ENCODE measurements at regions not wholly inside any gene's neighbourhood (a gene's known extent, or its start where the extent isn't known, plus 50 kb on each side); places are given as distances from the start of the nearest gene placed in this dataset.

GRCh38 chr5:89904442-89904841, 505.1 kb downstream of the CETN3 start:
- no peak for DNase-seq

- no peak for DNase-seq
Observed at GRCh38 chr5:89901983-89902382, 507.6 kb downstream of the CETN3 start.

DNA sequence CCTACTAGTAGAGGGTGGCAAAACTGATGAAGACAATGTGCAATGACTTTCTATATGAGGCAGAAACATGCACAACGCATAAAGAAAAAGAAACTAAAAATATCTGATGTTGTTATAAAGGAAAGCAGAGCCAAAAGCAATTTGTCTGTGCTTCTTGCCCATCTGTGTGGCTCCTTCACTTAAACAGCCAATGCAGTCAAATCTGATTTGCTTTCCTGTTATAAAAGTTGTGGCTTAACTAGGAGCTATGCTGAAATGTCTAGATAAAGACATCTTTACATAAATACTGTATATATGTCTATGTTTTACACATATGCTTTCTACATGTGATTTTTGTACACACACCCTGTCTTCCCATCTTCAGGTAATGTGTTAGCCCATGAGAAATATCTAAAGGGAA, 508.2 kb downstream of the CETN3 start:
- DNase-seq = no peak

GRCh38 chr5:89900346-89900745, 509.2 kb downstream of the CETN3 start:
- DNase-seq = no peak

- DNase-seq = no peak
Observed at GRCh38 chr5:89899559-89899958, 510.0 kb downstream of the CETN3 start.

DNA sequence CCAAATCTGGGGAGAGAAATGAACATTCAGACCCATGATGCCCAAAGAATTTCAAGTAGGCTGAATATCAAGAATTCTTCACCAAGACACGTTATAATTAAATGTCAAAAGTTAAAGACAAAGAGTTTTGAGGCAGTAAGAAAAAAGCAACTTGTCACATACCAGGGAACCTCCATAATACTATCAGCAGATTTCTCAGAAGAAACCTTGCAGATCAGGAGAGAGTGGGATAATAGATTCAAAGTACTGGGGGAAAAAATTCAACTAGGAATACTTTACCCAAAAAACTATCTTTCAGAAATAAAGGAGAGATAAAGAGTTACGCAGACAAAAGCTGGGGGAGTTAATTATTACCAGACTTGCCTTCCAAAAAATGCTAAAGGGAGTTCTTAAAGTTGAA, 516.0 kb downstream of the CETN3 start:
- DNase-seq = no peak

- no peak for DNase-seq
Observed at GRCh38 chr5:89885670-89886069, 523.9 kb downstream of the CETN3 start.

GRCh38 chr5:89883967-89884366, 525.6 kb downstream of the CETN3 start:
- DNase-seq = no peak

GRCh38 chr5:89878140-89879132, 531.1 kb downstream of the CETN3 start:
- no peak for DNase-seq

DNA sequence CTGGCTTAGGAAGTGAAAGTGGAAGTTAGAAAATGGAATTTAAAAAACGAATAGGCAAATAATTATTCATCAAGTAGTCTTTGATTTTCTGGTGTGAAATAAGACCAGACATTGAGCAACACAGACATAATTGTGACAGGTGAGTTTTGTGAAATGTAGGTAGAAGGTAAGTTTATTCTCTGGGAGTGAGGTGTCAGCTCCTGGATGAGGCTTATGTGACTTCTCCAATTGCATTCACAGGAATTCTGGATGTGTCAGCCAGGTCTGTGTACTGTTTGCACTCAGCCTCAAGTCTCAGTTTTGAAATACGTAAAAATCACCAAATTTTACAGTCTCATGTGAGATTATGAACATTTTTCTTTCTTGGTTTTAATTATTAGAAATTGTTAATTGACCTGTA, 537.6 kb downstream of the CETN3 start:
- no peak for DNase-seq

DNA sequence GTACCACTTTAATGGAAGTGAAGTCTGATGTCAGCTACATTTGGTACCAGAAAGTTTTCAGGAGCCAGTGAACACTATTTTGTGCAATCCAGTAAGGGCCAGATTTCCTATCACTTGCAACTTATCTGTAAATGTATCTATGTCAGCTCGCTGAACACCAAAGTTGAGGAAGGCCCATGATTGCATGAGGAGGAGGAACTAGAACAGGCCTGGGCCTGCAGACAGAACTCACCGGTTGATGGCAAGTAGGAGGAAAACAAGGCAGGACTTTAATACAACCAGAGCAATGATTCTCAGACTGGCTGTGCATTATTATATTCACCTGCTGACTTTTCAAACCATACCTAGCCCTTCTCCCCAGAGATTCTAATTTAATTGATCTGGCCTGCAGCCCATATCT, 540.2 kb downstream of the CETN3 start:
- no peak for DNase-seq

DNA sequence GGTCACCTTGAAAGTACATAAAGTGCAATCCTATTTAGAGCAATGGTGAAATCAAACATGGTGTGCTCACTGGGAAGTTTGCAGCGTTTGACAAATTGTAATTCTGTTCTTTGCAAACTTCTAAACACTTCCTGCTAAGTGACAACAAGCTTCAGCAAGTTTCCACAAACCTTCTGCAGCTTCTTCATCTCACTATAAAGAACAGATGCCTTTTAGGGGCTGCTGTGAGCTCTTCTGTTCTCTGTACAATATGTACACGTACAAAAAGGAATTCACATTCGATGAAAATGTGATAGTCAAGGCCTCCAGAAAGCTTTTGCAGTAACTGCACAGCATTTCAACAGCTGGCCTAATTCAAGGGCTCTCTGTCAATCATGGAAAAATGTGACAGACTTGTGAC, 543.1 kb downstream of the CETN3 start:
- DNase-seq = no peak

DNA sequence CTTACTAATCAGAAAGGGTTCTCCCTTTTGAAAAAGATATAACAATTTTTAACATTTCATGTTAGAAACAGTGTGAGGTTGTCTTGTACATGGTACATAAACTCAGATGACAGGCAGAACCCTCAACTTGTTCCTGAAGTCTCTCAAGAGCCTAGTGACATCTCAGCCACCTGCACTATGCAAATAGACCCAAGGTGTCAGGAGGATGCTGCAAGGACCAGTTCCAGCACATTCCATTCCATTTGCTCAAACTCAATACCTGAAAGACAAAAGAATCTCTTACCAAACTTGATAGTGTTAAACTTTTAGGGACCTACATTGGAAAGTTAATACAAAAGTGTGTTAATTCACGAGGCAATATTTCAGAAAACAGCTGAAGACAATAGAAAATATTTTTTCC, 544.6 kb downstream of the CETN3 start:
- DNase-seq = no peak

GRCh38 chr5:89857790-89858189, 551.8 kb downstream of the CETN3 start:
- DNase-seq = no peak

- DNase-seq = no peak
Observed at GRCh38 chr5:89855417-89855816, 554.1 kb downstream of the CETN3 start.

DNA sequence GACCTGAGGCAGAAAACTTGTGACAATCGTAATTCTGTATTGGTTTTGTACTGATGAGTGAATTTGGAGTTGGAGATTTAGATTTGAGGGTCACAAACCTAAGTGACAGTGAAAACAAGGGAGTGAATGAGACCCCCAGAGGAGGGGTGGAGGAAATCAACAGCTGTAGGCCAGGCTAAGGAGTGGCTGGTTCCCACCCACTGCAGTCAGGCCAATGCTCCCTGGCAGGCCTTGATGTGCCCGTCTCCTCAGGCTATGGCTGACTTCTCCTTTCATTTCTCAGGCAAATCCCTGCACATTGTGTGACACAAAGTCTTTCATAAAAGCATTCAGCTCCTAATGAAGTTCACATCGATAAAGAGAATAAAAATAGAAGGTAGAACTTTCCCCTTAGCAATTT, 557.6 kb downstream of the CETN3 start:
- no peak for DNase-seq

GRCh38 chr5:89850513-89850865, 559.1 kb downstream of the CETN3 start:
- no peak for DNase-seq

GRCh38 chr5:89849830-89850512, 559.6 kb downstream of the CETN3 start:
- no peak for DNase-seq

GRCh38 chr5:89847743-89848142, 561.8 kb downstream of the CETN3 start:
- no peak for DNase-seq

DNA sequence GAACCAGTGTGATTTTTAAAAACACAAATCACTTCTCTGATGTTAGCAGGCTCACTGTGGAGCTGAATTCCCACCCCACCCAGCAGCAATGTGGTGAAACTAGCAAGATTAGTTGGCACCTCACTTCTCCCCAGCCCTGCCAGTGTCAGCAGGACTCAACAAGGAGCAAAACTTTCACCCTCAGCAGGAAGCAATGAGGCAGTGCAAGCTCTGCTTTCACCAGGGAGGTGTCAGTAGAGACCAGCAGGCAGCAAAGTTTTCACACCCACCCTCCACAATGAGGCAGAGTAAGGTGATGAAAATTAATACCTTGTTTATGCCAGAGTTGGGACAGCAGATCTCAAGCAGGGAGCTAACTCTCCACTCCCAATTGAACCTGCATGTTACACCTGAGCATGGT, 565.0 kb downstream of the CETN3 start:
- no peak for DNase-seq

- DNase-seq = no peak
Observed at GRCh38 chr5:89842531-89842930, 567.0 kb downstream of the CETN3 start.

DNA sequence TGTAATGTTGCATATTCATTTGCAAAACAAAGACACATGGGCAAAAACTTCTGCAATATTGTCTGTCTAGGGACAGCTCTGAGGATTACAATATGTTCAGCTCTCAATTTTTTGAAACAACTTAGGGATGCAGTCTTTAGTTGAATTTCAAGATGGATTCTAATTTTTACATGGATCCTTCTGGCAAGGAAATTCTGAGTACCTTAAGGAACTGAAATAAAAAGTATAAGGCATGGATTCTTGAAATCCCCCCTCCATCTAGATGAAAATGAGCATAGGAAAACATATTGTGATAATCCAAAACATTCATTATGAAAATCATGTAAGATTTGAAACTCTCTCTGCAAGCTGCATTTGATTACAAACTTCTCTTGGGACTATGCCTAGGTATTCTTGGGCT, 568.6 kb downstream of the CETN3 start:
- no peak for DNase-seq

- no peak for DNase-seq
Observed at GRCh38 chr5:89830691-89831090, 578.9 kb downstream of the CETN3 start.

- no peak for DNase-seq
Observed at GRCh38 chr5:89827960-89828359, 581.6 kb downstream of the CETN3 start.
